ENCODE measurements at regions not wholly inside any gene's neighbourhood (a gene's known extent, or its start where the extent isn't known, plus 50 kb on each side); places are given as distances from the start of the nearest gene placed in this dataset.

DNA sequence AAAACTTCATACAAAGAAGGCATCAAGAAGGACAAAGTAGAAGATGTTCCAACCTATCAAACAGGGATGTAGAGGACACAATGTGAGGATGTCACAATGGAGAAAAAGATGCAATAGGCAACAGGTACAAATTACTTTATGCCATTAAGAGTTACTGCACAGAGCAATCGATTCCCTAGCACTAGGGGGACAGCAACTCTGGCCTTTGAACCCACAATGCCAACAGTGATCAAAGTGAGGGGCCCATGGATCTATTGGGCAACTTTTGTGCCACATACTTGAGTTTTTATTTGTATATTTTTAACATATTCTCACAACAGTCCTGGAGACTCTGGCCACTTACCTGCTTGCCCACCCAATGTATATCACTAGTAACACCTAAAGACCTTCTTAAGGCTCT, 220.2 kb downstream of the HNMT start:
- TF ChIP-seq, protein P1, sequence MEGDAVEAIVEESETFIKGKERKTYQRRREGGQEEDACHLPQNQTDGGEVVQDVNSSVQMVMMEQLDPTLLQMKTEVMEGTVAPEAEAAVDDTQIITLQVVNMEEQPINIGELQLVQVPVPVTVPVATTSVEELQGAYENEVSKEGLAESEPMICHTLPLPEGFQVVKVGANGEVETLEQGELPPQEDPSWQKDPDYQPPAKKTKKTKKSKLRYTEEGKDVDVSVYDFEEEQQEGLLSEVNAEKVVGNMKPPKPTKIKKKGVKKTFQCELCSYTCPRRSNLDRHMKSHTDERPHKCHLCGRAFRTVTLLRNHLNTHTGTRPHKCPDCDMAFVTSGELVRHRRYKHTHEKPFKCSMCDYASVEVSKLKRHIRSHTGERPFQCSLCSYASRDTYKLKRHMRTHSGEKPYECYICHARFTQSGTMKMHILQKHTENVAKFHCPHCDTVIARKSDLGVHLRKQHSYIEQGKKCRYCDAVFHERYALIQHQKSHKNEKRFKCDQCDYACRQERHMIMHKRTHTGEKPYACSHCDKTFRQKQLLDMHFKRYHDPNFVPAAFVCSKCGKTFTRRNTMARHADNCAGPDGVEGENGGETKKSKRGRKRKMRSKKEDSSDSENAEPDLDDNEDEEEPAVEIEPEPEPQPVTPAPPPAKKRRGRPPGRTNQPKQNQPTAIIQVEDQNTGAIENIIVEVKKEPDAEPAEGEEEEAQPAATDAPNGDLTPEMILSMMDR (conservative IDR thresholded peaks at IDR 0.05; ENCODE audit: low read depth, low read length), result no peak
- DNase-seq (ENCODE audit: low read depth), result no peak
- no peak overlapping the region for H3K4me3 ChIP-seq (ENCODE audit: low read depth, low read length)

DNA sequence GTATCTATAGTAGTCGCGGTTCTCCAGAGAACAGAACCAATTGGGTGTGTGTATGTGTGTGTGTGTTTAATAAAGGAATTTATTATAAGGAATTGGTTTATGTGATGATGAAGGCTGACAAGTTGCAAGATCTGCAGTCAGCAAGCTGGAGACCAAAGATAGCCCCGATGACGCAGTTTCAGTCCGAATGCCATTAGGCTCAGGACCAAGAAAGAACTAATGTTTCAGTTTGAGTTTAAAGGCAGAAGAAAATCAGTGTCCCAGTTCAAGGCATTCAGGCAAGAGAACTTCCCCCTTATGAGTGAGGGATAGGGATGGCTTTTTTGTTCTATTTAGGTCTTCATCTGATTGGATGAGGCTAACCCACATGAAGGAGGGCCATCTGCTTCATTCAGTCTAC, 221.6 kb downstream of the HNMT start:
- DNase-seq (ENCODE audit: low read depth), result no peak
- TF ChIP-seq, protein P1 (conservative IDR thresholded peaks at IDR 0.05; ENCODE audit: low read depth, low read length), result no peak
- H3K4me3 ChIP-seq (ENCODE audit: low read depth, low read length), result no peak overlapping the region

DNA sequence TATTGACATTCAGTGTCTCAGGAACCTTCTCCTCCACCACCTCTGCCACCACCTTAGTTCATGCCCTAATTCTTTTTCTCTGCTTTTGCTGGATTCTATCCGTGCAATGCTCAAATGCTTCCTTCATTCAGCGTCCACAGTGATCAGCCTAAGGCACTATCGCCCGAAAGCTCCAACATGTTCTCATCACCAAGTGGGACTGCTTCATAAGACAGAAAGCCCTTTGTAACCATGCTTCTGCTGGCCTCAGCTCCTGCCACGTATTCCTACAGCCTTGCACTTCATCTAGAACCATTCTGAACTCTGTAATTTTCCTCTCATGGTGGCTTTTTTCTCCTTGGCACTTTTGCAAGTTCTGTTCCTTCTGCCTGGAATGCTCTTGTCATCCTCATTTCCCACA, 222.9 kb downstream of the HNMT start:
- TF ChIP-seq, protein P1 (conservative IDR thresholded peaks at IDR 0.05; ENCODE audit: low read depth, low read length), result no peak
- no peak for DNase-seq (ENCODE audit: low read depth)
- H3K4me3 ChIP-seq (ENCODE audit: low read depth, low read length), result no peak overlapping the region

DNA sequence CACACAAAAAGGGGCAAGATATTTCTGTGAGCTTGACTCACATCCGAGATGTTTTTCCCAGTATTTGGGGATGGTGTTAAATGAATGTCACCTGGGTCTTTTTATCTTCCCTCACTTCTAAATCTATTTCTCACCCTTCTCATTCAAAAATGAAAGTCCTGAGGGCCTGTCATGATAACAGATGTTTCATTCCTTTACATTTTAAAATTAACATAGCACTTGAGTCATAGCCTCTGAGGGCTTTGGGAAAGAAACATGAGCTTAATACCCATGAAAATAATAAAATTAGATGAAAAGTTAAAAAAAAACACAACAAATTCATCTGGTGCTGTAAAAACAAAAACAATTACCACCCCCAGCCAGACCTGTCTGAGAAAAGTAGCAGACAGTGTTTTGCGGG, 226.7 kb downstream of the HNMT start:
- TF ChIP-seq, protein P1 (conservative IDR thresholded peaks at IDR 0.05; ENCODE audit: low read depth, low read length), result no peak
- H3K4me3 ChIP-seq (ENCODE audit: low read depth, low read length), result no peak overlapping the region
- DNase-seq (ENCODE audit: low read depth), result no peak

DNA sequence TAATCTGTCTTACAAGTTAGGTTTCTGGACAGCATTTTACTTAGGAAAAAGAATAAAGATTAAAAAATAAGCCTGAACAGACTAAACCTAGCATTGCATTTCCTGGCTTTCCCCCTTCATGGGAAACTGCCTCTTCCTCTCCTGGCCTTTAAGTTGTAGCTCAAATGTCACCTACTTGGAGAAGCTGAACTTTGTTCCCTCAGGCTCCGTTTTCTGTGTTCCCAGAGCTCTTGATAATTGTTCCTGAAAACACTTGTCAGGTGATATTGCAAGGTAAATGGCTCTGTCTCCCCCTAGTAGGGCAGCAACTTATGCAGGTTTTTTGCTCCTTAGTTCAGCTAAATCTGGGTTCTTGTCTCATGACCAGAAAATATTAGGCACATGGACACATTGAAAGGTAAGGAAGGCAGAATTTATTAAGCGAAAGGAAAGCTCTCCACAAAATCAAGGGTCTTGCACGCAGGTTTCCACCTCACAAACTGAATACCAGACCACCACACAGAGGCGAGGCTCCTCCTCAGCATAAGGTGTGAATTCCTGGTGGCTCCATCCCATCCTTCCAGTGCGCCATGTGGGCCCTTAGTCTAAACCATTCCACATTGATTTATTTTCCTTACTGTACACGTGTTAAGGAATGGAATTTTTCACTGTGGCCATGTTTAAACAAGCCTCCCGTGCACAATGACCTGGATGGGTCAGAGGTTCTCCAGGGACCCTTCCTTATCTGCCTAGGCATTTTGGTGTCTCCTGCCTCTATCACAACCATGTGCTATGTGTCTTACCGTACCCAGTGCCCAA, 229.3 kb downstream of the HNMT start:
- TF ChIP-seq, protein P1 (conservative IDR thresholded peaks at IDR 0.05; ENCODE audit: low read depth, low read length), result no peak
- DNase-seq (ENCODE audit: low read depth), result no peak

DNA sequence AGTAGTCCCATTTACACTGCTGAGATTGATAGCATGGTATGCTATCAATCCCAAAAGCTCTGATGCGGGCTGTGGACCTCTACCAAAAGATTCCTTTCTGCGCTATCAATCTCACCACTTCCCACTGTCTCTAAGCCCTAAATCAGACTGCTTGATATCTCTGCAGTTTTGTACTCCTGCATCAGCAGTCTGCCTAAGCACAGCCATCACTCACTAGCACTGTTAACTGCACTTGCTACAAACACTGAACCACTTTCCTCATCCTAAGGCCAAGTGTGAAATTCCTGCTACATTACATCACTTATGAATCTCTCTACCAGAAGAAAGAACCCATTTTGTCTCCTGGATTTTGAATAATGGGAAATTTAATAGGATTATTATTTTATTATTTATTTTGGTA, 237.0 kb downstream of the HNMT start:
- no peak overlapping the region for H3K4me3 ChIP-seq (ENCODE audit: low read depth, low read length)
- peak; percentile 40 for DNase-seq (ENCODE audit: low read depth)
- TF ChIP-seq, protein P1 (conservative IDR thresholded peaks at IDR 0.05; ENCODE audit: low read depth, low read length), result no peak

More for the DNA sequence above, 229.3 kb downstream of the HNMT start:
- no peak overlapping the region for H3K4me3 ChIP-seq (ENCODE audit: low read depth, low read length)

DNA sequence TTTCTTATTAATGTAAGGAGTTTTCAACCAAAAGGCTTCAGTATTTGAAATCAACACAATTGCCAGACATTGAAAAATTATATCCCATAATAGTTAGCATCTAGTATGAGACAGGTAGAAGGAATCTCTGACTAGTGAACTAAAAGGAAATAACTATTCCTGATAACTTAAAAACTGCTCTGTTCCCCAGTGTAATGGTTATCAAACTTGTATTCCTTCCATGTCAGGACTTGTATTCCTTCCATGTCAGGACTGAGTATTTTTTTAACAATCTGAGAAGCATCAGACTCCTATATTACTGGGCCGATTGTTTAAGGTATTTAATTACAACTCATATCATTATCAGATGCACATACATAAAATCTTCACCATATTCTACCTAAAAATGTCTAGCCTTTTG, 238.5 kb downstream of the HNMT start:
- DNase-seq (ENCODE audit: low read depth), result no peak
- TF ChIP-seq, protein P1 (conservative IDR thresholded peaks at IDR 0.05; ENCODE audit: low read depth, low read length), result no peak
- H3K4me3 ChIP-seq (ENCODE audit: low read depth, low read length), result no peak overlapping the region
